OCI-LY1 (cell line): ENCODE measurements at regions not wholly inside any gene's neighbourhood (a gene's known extent, or its start where the extent isn't known, plus 50 kb on each side); places are given as distances from the start of the nearest gene placed in this dataset.

ENCODE experiments used
- H2AFZ ChIP-seq: fragments of 200-600 bp; sonication (generic), shearing (Covaris generic); 2 replicates; pipeline ENCODE4 v1.6.0; 2014; ENCODE audit warnings: antibody characterized with exemption, mild to moderate bottlenecking, low read length
- H3F3A ChIP-seq: fragments of 200-600 bp; sonication (generic), shearing (Covaris generic); 2 replicates; pipeline ENCODE4 v1.6.0; 2014; ENCODE audit warnings: mild to moderate bottlenecking, antibody characterized with exemption, low read length, moderate library complexity; ENCODE audit not compliant: insufficient read depth
- H3K27ac ChIP-seq: fragments of 200-600 bp; sonication (generic); 2 replicates; pipeline ENCODE4 v1.5.1; 2014; ENCODE audit warnings: low read length, mixed run types, mild to moderate bottlenecking, low read depth; ENCODE audit not compliant: poor library complexity, severe bottlenecking
- H3K27me3 ChIP-seq: fragments of 200-600 bp; sonication (generic); 2 replicates; pipeline ENCODE4 v1.6.0; 2014; ENCODE audit warnings: antibody characterized with exemption, mild to moderate bottlenecking, low read length, moderate library complexity; ENCODE audit not compliant: insufficient read depth
- H3K36me3 ChIP-seq: fragments of 200-600 bp; sonication (generic); 2 replicates; pipeline ENCODE4 v1.6.1; 2014; ENCODE audit warnings: mild to moderate bottlenecking, antibody characterized with exemption, low read length, moderate library complexity, mixed read lengths; ENCODE audit not compliant: insufficient read depth
- H3K4me1 ChIP-seq: fragments of 200-600 bp; sonication (generic); 2 replicates; pipeline ENCODE4 v1.5.1; 2014; ENCODE audit warnings: mild to moderate bottlenecking, low read length, moderate library complexity; ENCODE audit not compliant: insufficient read depth, severe bottlenecking
- H3K4me2 ChIP-seq: fragments of 200-600 bp; sonication (generic), shearing (Covaris generic); 2 replicates; pipeline ENCODE4 v1.6.1; 2014; ENCODE audit warnings: low read length
- H3K4me3 ChIP-seq: fragments of 200-600 bp; sonication (generic); 2 replicates; pipeline ENCODE4 v1.5.1; 2014; ENCODE audit warnings: low read length, low read depth, mild to moderate bottlenecking, mixed read lengths; ENCODE audit not compliant: poor library complexity, severe bottlenecking
- H3K79me2 ChIP-seq: fragments of 200-600 bp; shearing (Covaris generic); 2 replicates; pipeline ENCODE4 v1.6.1; 2016; ENCODE audit warnings: mixed run types, low read length, mixed read lengths; ENCODE audit not compliant: insufficient read depth
- H3K9ac ChIP-seq: fragments of 200-600 bp; sonication (generic), shearing (Covaris generic); 2 replicates; pipeline ENCODE4 v1.6.1; 2014; ENCODE audit warnings: mild to moderate bottlenecking, low read length, mixed read lengths
- H3K9me2 ChIP-seq: fragments of 200-600 bp; sonication (generic), shearing (Covaris generic); 2 replicates; pipeline ENCODE4 v1.6.1; 2014; ENCODE audit warnings: low read depth, mild to moderate bottlenecking, low read length, mixed read lengths
- H3K9me3 ChIP-seq: fragments of 200-600 bp; shearing (Covaris generic); 2 replicates; pipeline ENCODE4 v1.6.1; 2014; ENCODE audit warnings: low read length, mixed read lengths
- H4K20me1 ChIP-seq: fragments of 200-600 bp; sonication (generic), shearing (Covaris generic); 2 replicates; pipeline ENCODE4 v1.6.0; 2016; ENCODE audit warnings: mild to moderate bottlenecking, low read length; ENCODE audit not compliant: insufficient read depth
- EZH2 ChIP-seq: fragments of 200-600 bp; sonication (generic), shearing (Covaris generic); IDR thresholded peaks from 2 replicates; pipeline ENCODE4 v1.8.0; 2017; ENCODE audit warnings: borderline replicate concordance, mixed run types, mild to moderate bottlenecking, antibody characterized with exemption, low read length, moderate library complexity, mixed read lengths
- TF ChIP-seq, protein P1 (sequence below): fragments of 200-600 bp; sonication (generic), shearing (Covaris generic); IDR thresholded peaks from 2 replicates; pipeline ENCODE4 v1.5.1; 2017; ENCODE audit warnings: mild to moderate bottlenecking, antibody characterized with exemption, low read length, moderate library complexity, mixed read lengths

DNA sequence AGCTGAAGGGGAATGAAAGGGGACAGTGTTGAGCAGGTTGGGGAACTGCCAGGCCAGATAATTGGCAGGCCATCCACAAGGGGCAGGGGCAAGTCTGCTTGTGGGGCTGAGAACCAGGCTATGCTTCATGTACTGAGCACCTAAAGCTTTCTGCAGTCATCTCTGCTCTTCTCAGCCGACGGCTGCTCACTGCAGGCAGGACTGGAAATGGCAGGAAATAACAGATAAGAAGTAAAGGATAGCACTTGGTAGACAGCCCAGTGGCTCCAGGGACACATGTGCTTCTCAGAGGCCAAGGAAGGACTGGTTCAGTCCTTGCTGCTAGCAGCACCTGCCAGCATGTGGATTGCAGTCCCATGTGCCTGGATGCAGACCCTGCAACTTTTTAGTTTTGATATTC lies 89.8 kb downstream of the CD164 start:
- H3K27me3 ChIP-seq, result no peaks in the 10 kb centered on the region
- no peaks in the 10 kb centered on the region for H4K20me1 ChIP-seq
- no peak overlapping the region for H2AFZ ChIP-seq
- no peak overlapping the region for H3K27ac ChIP-seq
- H3K4me2 ChIP-seq, result no peak overlapping the region
- no peak overlapping the region for H3K9ac ChIP-seq
- TF ChIP-seq, protein P1, sequence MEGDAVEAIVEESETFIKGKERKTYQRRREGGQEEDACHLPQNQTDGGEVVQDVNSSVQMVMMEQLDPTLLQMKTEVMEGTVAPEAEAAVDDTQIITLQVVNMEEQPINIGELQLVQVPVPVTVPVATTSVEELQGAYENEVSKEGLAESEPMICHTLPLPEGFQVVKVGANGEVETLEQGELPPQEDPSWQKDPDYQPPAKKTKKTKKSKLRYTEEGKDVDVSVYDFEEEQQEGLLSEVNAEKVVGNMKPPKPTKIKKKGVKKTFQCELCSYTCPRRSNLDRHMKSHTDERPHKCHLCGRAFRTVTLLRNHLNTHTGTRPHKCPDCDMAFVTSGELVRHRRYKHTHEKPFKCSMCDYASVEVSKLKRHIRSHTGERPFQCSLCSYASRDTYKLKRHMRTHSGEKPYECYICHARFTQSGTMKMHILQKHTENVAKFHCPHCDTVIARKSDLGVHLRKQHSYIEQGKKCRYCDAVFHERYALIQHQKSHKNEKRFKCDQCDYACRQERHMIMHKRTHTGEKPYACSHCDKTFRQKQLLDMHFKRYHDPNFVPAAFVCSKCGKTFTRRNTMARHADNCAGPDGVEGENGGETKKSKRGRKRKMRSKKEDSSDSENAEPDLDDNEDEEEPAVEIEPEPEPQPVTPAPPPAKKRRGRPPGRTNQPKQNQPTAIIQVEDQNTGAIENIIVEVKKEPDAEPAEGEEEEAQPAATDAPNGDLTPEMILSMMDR, result no peak
- no peak for TF ChIP-seq EZH2
- no peaks in the 10 kb centered on the region for H3K79me2 ChIP-seq
- H3K4me1 ChIP-seq, result no peaks in the 10 kb centered on the region
- no peaks in the 10 kb centered on the region for H3F3A ChIP-seq
- no peak overlapping the region for H3K4me3 ChIP-seq
- H3K9me2 ChIP-seq, result no peaks in the 10 kb centered on the region
- H3K9me3 ChIP-seq, result no peaks in the 10 kb centered on the region
- no peaks in the 10 kb centered on the region for H3K36me3 ChIP-seq

DNA sequence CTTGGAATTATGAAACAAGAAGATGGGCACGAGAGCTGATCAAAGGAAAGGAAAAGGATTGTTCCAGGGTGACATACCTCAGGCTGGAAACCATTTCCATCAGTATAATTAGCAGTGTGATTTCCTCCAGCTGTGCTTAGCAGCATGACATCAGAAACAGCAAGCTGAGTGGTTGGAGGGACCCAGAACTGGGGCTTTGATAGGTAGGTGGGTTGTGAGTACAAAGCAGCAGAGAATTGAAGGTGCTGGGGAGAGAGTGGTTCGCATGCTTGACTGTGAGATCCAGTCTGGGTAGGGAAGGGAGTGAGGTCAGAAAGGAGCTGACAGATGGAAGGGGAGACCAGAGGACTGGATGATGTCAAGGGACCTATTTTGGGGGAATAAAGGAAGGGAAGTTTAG lies 90.4 kb downstream of the CD164 start:
- H3K4me1 ChIP-seq, result no peaks in the 10 kb centered on the region
- no peak overlapping the region for H2AFZ ChIP-seq
- no peak overlapping the region for H3K4me2 ChIP-seq
- no peak overlapping the region for H3K4me3 ChIP-seq
- no peaks in the 10 kb centered on the region for H3F3A ChIP-seq
- H3K27me3 ChIP-seq, result no peaks in the 10 kb centered on the region
- no peaks in the 10 kb centered on the region for H3K79me2 ChIP-seq
- H3K9me2 ChIP-seq, result no peaks in the 10 kb centered on the region
- no peak overlapping the region for H3K9ac ChIP-seq
- no peak for TF ChIP-seq EZH2
- TF ChIP-seq, protein P1, result no peak
- H3K36me3 ChIP-seq, result no peaks in the 10 kb centered on the region
- no peak overlapping the region for H3K27ac ChIP-seq
- no peaks in the 10 kb centered on the region for H4K20me1 ChIP-seq
- no peaks in the 10 kb centered on the region for H3K9me3 ChIP-seq

DNA sequence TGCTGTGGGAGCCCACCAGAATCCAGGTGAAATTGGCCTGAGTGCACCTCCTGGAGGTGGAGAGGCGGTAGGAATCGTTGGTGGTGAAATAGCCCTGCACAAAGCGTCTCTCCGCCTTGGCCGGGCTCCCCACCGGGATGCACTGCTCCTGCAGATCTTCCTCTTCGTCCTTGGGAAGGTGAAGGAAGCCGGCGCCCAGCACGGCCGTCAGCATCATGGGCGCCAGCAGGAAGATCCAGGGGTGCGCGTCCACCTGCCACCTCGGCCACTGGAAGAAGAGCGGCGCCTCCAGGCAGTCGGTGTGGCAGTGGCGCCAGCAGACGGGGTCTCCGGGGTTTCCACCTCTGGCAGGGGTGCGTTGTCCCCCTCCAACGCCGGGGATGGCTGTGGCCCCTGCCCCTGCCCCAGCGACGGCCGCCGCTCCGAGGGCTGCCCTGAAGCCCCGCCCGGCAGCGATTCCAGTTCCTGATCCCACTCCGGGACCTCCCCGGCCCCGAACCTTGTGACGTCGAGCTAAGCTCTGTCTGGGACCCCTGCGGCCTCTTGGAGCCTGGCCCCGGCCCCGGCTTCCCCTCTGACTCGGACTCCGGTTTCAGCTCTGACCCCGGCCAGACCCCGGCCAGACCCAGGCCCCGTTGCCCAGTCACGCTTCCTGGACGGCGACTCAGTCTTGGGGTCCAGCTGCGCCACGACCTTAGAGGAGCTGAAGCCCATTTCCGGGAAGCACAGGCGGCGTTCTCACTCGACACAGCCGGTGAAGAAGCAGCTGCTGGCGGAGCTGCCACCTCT lies 91.9 kb downstream of the CD164 start:
- Histone ChIP-seq H3K9me2 (no peaks in the 10 kb centered on the region), H3K9me3 (no peaks in the 10 kb centered on the region), H3K79me2 (no peaks in the 10 kb centered on the region), H3K4me3 (no peak overlapping the region), H3K4me2 (no peak overlapping the region), H3K4me1 (no peaks in the 10 kb centered on the region), H2AFZ (no peak overlapping the region), H3K27ac (no peak overlapping the region), H3K9ac (no peak overlapping the region), H3K27me3 (no peaks in the 10 kb centered on the region), H3F3A (no peaks in the 10 kb centered on the region), H4K20me1 (no peaks in the 10 kb centered on the region), H3K36me3 (no peaks in the 10 kb centered on the region)
- TF ChIP-seq, protein P1, result no peak
- TF ChIP-seq EZH2, result no peak
